Keratinocyte (primary cell): ENCODE measurements at regions not wholly inside any gene's neighbourhood (a gene's known extent, or its start where the extent isn't known, plus 50 kb on each side); places are given as distances from the start of the nearest gene placed in this dataset.
A peak's percentile ranks its signal among the peaks of the same experiment; 100 is the strongest.

Source experiments
- DNase-seq: peaks from one replicate; pipeline ENCODE4 v3.0.0-alpha.2; 2011; ENCODE audit warnings: low read depth, missing footprints, low spot score
- FAIRE-seq: peaks from 2 replicates; lab custom pipeline; 2011; peaks lifted over from hg19 to GRCh38; lab: Jason Lieb, UNC
- H2AFZ ChIP-seq: 2 replicates; pipeline ENCODE4 v1.6.0; 2012; ENCODE audit warnings: low read length, control low read depth, inconsistent platforms; ENCODE audit not compliant: control insufficient read depth
- H3K27ac ChIP-seq: 2 replicates; pipeline ENCODE4 v1.5.1; 2011; ENCODE audit warnings: low read length; ENCODE audit not compliant: control insufficient read depth, insufficient read depth
- H3K27me3 ChIP-seq: 3 replicates; pipeline ENCODE4 v1.6.0; 2011; ENCODE audit warnings: low read length; ENCODE audit not compliant: control insufficient read depth, insufficient read depth; ENCODE audit errors: extremely low read depth
- H3K36me3 ChIP-seq, 2 experiments: 2 replicates in 1 of 2; 3 replicates in 1 of 2; pipeline ENCODE4 v1.5.1; 2011; ENCODE audit warnings: low read length in 2 of 2, mild to moderate bottlenecking in 1 of 2; ENCODE audit not compliant: control insufficient read depth in 2 of 2, insufficient read depth in 2 of 2; ENCODE audit errors: extremely low read depth in 1 of 2
- H3K4me1 ChIP-seq: 3 replicates; pipeline ENCODE4 v1.5.1; 2011; ENCODE audit warnings: low read length; ENCODE audit not compliant: control insufficient read depth, insufficient read depth; ENCODE audit errors: extremely low read depth
- H3K4me2 ChIP-seq: 3 replicates; pipeline ENCODE4 v1.6.0; 2011; ENCODE audit warnings: low read depth, low read length; ENCODE audit not compliant: control insufficient read depth, insufficient read depth; ENCODE audit errors: extremely low read depth
- H3K4me3 ChIP-seq, 3 experiments: fragments of 200-600 bp in 1 of 3; sonication (generic) in 1 of 3; 2 replicates in 2 of 3; 3 replicates in 1 of 3; pipeline ENCODE4 v1.5.1; 2011 to 2016; ENCODE audit warnings: low read length in 3 of 3, mild to moderate bottlenecking in 3 of 3, control low read depth in 2 of 3, inconsistent platforms in 1 of 3, low read depth in 1 of 3, mixed read lengths in 1 of 3, mixed run types in 1 of 3, moderate library complexity in 1 of 3; ENCODE audit not compliant: control insufficient read depth in 2 of 3, insufficient read depth in 2 of 3; ENCODE audit errors: extremely low read depth in 1 of 3
- H3K79me2 ChIP-seq: 2 replicates; pipeline ENCODE4 v1.6.0; 2012; ENCODE audit warnings: low read length; ENCODE audit not compliant: control insufficient read depth, insufficient read depth
- H3K9ac ChIP-seq: 3 replicates; pipeline ENCODE4 v1.6.0; 2011; ENCODE audit warnings: low read length; ENCODE audit not compliant: control insufficient read depth, insufficient read depth; ENCODE audit errors: extremely low read depth
- H3K9me1 ChIP-seq: 3 replicates; pipeline ENCODE4 v1.6.0; 2011; ENCODE audit warnings: low read length; ENCODE audit not compliant: control insufficient read depth, insufficient read depth; ENCODE audit errors: extremely low read depth
- H3K9me3 ChIP-seq: 2 replicates; pipeline ENCODE4 v1.5.1; 2012; ENCODE audit warnings: low read depth, low read length; ENCODE audit not compliant: control insufficient read depth
- H4K20me1 ChIP-seq: 3 replicates; pipeline ENCODE4 v1.6.0; 2011; ENCODE audit warnings: low read length; ENCODE audit not compliant: control insufficient read depth, insufficient read depth; ENCODE audit errors: extremely low read depth
- EZH2 ChIP-seq: IDR thresholded peaks from one replicate; pipeline ENCODE4 v1.6.1; 2012; ENCODE audit warnings: inconsistent platforms, mild to moderate bottlenecking, low read length, moderate library complexity
- dilution Hi-C: fragments of 300-500 bp; cut with MboI; formaldehyde crosslinking; loops from one replicate; pipeline ENCODE4 v1.7.0; 2020; ENCODE audit warnings: low sequenced_read_pairs; ENCODE audit not compliant: extremely low pct_ligation_motif_present
- TF ChIP-seq, protein P1 (sequence below), 3 experiments: IDR thresholded peaks in 1 of 3; conservative IDR thresholded peaks in 1 of 3; optimal IDR thresholded peaks in 1 of 3; 2 replicates in 2 of 3; 3 replicates in 1 of 3; pipeline versions ENCODE3 to v1.5.1; 2011; ENCODE audit warnings: low read length in 3 of 3, mild to moderate bottlenecking in 3 of 3, moderate library complexity in 2 of 3, control low read depth in 1 of 3, inconsistent platforms in 1 of 3; ENCODE audit not compliant: insufficient read depth in 2 of 3; ENCODE audit errors: extremely low read depth in 1 of 3

DNA sequence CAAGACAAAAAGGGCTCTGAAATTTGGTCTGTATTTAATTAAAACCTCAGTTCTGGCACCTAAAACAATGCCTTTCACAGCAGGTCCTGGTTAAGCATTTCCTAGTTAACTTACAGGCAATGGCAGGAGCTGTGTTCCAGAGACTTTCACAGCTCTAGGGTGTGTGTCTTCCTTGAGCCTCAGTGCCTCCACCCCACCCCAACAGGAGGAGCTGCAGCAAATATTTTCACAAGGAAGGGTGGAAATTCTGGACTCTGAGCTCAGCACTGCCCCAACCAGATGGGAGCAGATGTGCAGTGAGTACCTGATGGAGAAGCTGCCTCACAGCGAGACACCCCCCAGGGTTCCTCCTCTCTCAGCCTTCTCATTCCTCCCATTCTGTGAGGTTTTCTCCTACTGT is 106.3 kb upstream of the SPATA12 start:
- H4K20me1 ChIP-seq: no peaks in the 10 kb centered on the region
- H3K9me1 ChIP-seq: no peaks in the 10 kb centered on the region
- DNase-seq (no peak), FAIRE-seq (no peak)
- peaks cover 0 to 3% of the 10 kb centered on the region in 2 experiments for H3K36me3 ChIP-seq
- no peak overlapping the region for H2AFZ ChIP-seq
- TF ChIP-seq, protein P1, sequence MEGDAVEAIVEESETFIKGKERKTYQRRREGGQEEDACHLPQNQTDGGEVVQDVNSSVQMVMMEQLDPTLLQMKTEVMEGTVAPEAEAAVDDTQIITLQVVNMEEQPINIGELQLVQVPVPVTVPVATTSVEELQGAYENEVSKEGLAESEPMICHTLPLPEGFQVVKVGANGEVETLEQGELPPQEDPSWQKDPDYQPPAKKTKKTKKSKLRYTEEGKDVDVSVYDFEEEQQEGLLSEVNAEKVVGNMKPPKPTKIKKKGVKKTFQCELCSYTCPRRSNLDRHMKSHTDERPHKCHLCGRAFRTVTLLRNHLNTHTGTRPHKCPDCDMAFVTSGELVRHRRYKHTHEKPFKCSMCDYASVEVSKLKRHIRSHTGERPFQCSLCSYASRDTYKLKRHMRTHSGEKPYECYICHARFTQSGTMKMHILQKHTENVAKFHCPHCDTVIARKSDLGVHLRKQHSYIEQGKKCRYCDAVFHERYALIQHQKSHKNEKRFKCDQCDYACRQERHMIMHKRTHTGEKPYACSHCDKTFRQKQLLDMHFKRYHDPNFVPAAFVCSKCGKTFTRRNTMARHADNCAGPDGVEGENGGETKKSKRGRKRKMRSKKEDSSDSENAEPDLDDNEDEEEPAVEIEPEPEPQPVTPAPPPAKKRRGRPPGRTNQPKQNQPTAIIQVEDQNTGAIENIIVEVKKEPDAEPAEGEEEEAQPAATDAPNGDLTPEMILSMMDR (optimal IDR thresholded peaks at IDR 0.05 in 1 of 3, IDR thresholded peaks at IDR 0.05 in 1 of 3, conservative IDR thresholded peaks at IDR 0.05 in 1 of 3; ENCODE audit: extremely low read depth in 1 of 3, insufficient read depth in 2 of 3, low read length in 3 of 3): peak in 1 of 3 experiments; percentile 4
- no peak for TF ChIP-seq EZH2
- H3K27ac ChIP-seq: no peak overlapping the region
- no peaks in the 10 kb centered on the region for H3K79me2 ChIP-seq
- no peaks in the 10 kb centered on the region for H3K4me1 ChIP-seq
- H3K4me3 ChIP-seq: no peak overlapping the region
- no peak overlapping the region for H3K4me2 ChIP-seq
- no peak overlapping the region for H3K9ac ChIP-seq
- dilution Hi-C loops: no loop called here
- H3K9me3 ChIP-seq: no peaks in the 10 kb centered on the region
- no peaks in the 10 kb centered on the region for H3K27me3 ChIP-seq

DNA sequence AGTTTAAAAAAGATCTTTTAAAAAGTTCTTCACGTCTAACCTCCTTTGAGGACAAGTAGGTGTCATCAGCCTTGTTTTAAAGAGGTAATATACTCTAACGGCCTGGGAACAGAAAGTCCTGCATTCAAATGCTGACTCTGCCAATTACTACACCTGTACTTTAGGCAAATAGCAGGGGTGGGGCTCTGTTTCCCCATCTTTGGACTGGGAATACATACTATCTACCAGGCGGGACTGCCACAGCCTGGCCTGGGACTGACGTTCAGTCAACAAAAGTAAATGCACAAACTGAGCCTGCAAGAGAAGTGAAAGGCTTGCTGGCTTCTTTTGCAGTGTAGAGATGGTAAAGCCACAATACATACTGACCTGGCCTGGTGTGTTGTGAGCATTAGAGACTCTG is 107.6 kb upstream of the SPATA12 start:
- H3K27me3 ChIP-seq: no peaks in the 10 kb centered on the region
- DNase-seq (no peak), FAIRE-seq (no peak)
- H3K9me3 ChIP-seq: no peaks in the 10 kb centered on the region
- no peaks in the 10 kb centered on the region for H3K4me1 ChIP-seq
- H3K36me3 ChIP-seq: peaks cover 0 to 3% of the 10 kb centered on the region in 2 experiments
- no peaks in the 10 kb centered on the region for H3K79me2 ChIP-seq
- no peaks in the 10 kb centered on the region for H4K20me1 ChIP-seq
- no peak overlapping the region for H3K4me3 ChIP-seq
- TF ChIP-seq, protein P1 (optimal IDR thresholded peaks at IDR 0.05 in 1 of 3, IDR thresholded peaks at IDR 0.05 in 1 of 3, conservative IDR thresholded peaks at IDR 0.05 in 1 of 3; ENCODE audit: extremely low read depth in 1 of 3, insufficient read depth in 2 of 3, low read length in 3 of 3): no peak
- TF ChIP-seq EZH2: no peak
- H3K27ac ChIP-seq: no peak overlapping the region
- no peak overlapping the region for H2AFZ ChIP-seq
- no peak overlapping the region for H3K9ac ChIP-seq
- no peak overlapping the region for H3K4me2 ChIP-seq
- dilution Hi-C loops: no loop called here
- H3K9me1 ChIP-seq: no peaks in the 10 kb centered on the region
